Stomach (tissue), 8 donors: ENCODE measurements at regions not wholly inside any gene's neighbourhood (a gene's known extent, or its start where the extent isn't known, plus 50 kb on each side); places are given as distances from the start of the nearest gene placed in this dataset.

ENCODE experiments used
- DNase-seq, 2 donors: peaks; one replicate each; pipeline versions ENCODE4 v3.0.0 to v3.0.0-alpha.2; 2013 to 2019
- H3K27ac ChIP-seq, 5 donors: fragments of 200-600 bp in 4 of 5; sonication (generic) in 4 of 5; one replicate each; pipeline ENCODE4 v1.5.1; 2013 to 2019; ENCODE audit warnings: mild to moderate bottlenecking in 1 of 5, moderate library complexity in 1 of 5
- H3K27me3 ChIP-seq, 3 donors: fragments of 200-600 bp; sonication (generic); one replicate each; pipeline ENCODE4 v1.5.1; 2017 to 2019; ENCODE audit warnings: mixed run types in 1 of 3
- H3K36me3 ChIP-seq, 4 donors: fragments of 200-600 bp; sonication (generic); 1 replicate in 3 of 4; 2 replicates in 1 of 4; pipeline ENCODE4 v1.5.1; 2016 to 2019
- H3K4me1 ChIP-seq, 4 donors: fragments of 200-600 bp; sonication (generic); one replicate each; pipeline ENCODE4 v1.5.1; 2016 to 2019
- H3K4me3 ChIP-seq, 4 donors: fragments of 200-600 bp; sonication (generic) in 3 of 4; one replicate each; pipeline ENCODE4 v1.5.1; 2016 to 2019; ENCODE audit warnings: mild to moderate bottlenecking in 1 of 4
- H3K9me3 ChIP-seq, 4 donors: fragments of 200-600 bp; sonication (generic); one replicate each; pipeline ENCODE4 v1.5.1; 2016 to 2019
- CTCF ChIP-seq, 7 experiments: fragments of 450-650 bp in 4 of 7; fragments of 200-600 bp in 3 of 7; sonication (generic) in 3 of 7; IDR thresholded peaks; one replicate each; pipeline ENCODE4 v1.5.1; 2016 to 2019; ENCODE audit warnings: antibody characterized with exemption in 7 of 7, control low read depth in 2 of 7, mild to moderate bottlenecking in 1 of 7
- EP300 ChIP-seq: sonication (generic); formaldehyde crosslinking; IDR thresholded peaks from one replicate; pipeline ENCODE4 v1.6.1; 2017; ENCODE audit warnings: antibody characterized with exemption
- POLR2A ChIP-seq, 4 donors: fragments of 450-650 bp; IDR thresholded peaks; one replicate each; pipeline ENCODE4 v1.6.1; 2016; ENCODE audit warnings: antibody characterized with exemption in 4 of 4, control low read depth in 2 of 4, mild to moderate bottlenecking in 1 of 4, moderate library complexity in 1 of 4
- POLR2AphosphoS5 ChIP-seq, 3 donors: sonication (generic); formaldehyde crosslinking; IDR thresholded peaks; one replicate each; pipeline ENCODE4 v1.6.1; 2016; ENCODE audit warnings: antibody characterized with exemption in 3 of 3
- WGBS, 5 donors: extraction: QIAGEN DNeasy Blood & Tissue Kit in 3 of 5; methylation state at CpG; one replicate each; pipeline versions ENCODE4 v1.1.5 to v1.1.7; 2013 to 2018; 5-methylcytosine and 5-hydroxymethylcytosine counted together
- intact Hi-C: fragments of 100-400 bp; cut with DNase I; formaldehyde crosslinking; loops from one replicate; pipeline ENCODE4 v1.15.1; 2023; ENCODE audit warnings: low total_unique reads
- donor health status: healthy with polysubstance abuse.
- donor health status: Bipolar disorder and iron deficiency.
- donor health status: healthy.

- 74 to 88% (median 80%) methylated on average over 2 of the region's 2 CpGs for WGBS, 5 donors
- Histone ChIP-seq H3K27ac (no peak overlapping the region), H3K27me3 (no peaks in the 10 kb centered on the region), H3K36me3 (no peaks in the 10 kb centered on the region), H3K4me3 (no peak overlapping the region), H3K9me3 (no peaks in the 10 kb centered on the region), H3K4me1 (peaks cover 4 to 31% (median 14%) of the 10 kb centered on the region in 4 donors)
- no peak for TF ChIP-seq POLR2A (IDR thresholded peaks at IDR 0.05)
- TF ChIP-seq POLR2AphosphoS5 (IDR thresholded peaks at IDR 0.05), result no peak
- TF ChIP-seq CTCF (IDR thresholded peaks at IDR 0.05), result no peak
- no peak for TF ChIP-seq EP300
- intact Hi-C loops, result no loop called here
- DNase-seq, result no peak
Measured at GRCh38 chr12:89247541-89247942, 104.8 kb downstream of the DUSP6 start.

- TF ChIP-seq POLR2A (IDR thresholded peaks at IDR 0.05) (no peak), POLR2AphosphoS5 (IDR thresholded peaks at IDR 0.05) (no peak), EP300 (no peak), CTCF (IDR thresholded peaks at IDR 0.05) (no peak)
- DNase-seq, result peak in 1 of 2 donors; percentile 66
- Histone ChIP-seq H3K27me3 (no peaks in the 10 kb centered on the region), H3K36me3 (no peaks in the 10 kb centered on the region), H3K9me3 (no peaks in the 10 kb centered on the region), H3K4me1 (peaks cover 4 to 31% (median 14%) of the 10 kb centered on the region in 4 donors), H3K27ac (peak overlapping the region in 3 of 5 donors; percentile 7 to 72 (median 60)), H3K4me3 (no peak overlapping the region)
- WGBS, 5 donors, result 57 to 76% (median 70%) methylated on average over 5 of the region's 5 CpGs
- intact Hi-C loops, result no loop called here
Measured at GRCh38 chr12:89245090-89245489, 107.2 kb downstream of the DUSP6 start.

- Histone ChIP-seq H3K4me3 (no peak overlapping the region), H3K27me3 (no peaks in the 10 kb centered on the region), H3K4me1 (peaks cover 4 to 31% (median 14%) of the 10 kb centered on the region in 4 donors), H3K9me3 (no peaks in the 10 kb centered on the region), H3K36me3 (no peaks in the 10 kb centered on the region), H3K27ac (peak overlapping the region in 3 of 5 donors; percentile 7 to 72 (median 60))
- intact Hi-C loops, result no loop called here
- no peak for TF ChIP-seq CTCF (IDR thresholded peaks at IDR 0.05)
- peak in 2 of 3 donors; percentile 15 to 34 for TF ChIP-seq POLR2AphosphoS5 (IDR thresholded peaks at IDR 0.05)
- TF ChIP-seq POLR2A (IDR thresholded peaks at IDR 0.05), result no peak
- TF ChIP-seq EP300, result no peak
- 30 to 61% (median 57%) methylated on average over 3 of the region's 3 CpGs for WGBS, 5 donors
- no peak for DNase-seq
Measured at GRCh38 chr12:89244536-89244935, 107.8 kb downstream of the DUSP6 start.

GRCh38 chr12:89243771-89244170, 108.5 kb downstream of the DUSP6 start:
- Histone ChIP-seq H3K4me3 (no peak overlapping the region), H3K27me3 (no peaks in the 10 kb centered on the region), H3K4me1 (peaks cover 4 to 34% (median 14%) of the 10 kb centered on the region in 4 donors), H3K36me3 (no peaks in the 10 kb centered on the region), H3K9me3 (no peaks in the 10 kb centered on the region), H3K27ac (peak overlapping the region in 2 of 5 donors; percentile 60 to 72)
- DNase-seq, result no peak
- intact Hi-C loops, result no loop called here
- WGBS, 5 donors, result 81 to 98% (median 86%) methylated on average over 1 of the region's 1 CpG
- TF ChIP-seq EP300, result no peak
- no peak for TF ChIP-seq CTCF (IDR thresholded peaks at IDR 0.05)
- TF ChIP-seq POLR2A (IDR thresholded peaks at IDR 0.05), result no peak
- no peak for TF ChIP-seq POLR2AphosphoS5 (IDR thresholded peaks at IDR 0.05)
